Heart left ventricle (tissue), 13 donors: ENCODE measurements at regions not wholly inside any gene's neighbourhood (a gene's known extent, or its start where the extent isn't known, plus 50 kb on each side); places are given as distances from the start of the nearest gene placed in this dataset.

Experiments
- CTCF ChIP-seq, 12 donors: fragments of 200-600 bp; sonication (generic) in 4 of 12; IDR thresholded peaks; one replicate each; pipeline versions ENCODE4 v1.5.0 to v1.8.0; 2018 to 2022; ENCODE audit warnings: antibody characterized with exemption in 12 of 12, mild to moderate bottlenecking in 5 of 12
- POLR2A ChIP-seq, 2 donors: fragments of 450-650 bp; IDR thresholded peaks; one replicate each; pipeline ENCODE4 v1.6.1; 2017; ENCODE audit warnings: antibody characterized with exemption in 2 of 2, mild to moderate bottlenecking in 2 of 2, moderate library complexity in 2 of 2
- donor health status: ischemic (EF 13 %, LVEDD 7.1; RV severe dilation, severe dysfunction).
- donor health status: DM: no; HTN: yes; CAD: no.
- donor health status: DM: no; HTN: no; CAD: no.
- donor health status: ischemic (EF 25% LVEDD 6.9; RV normal size, moderate dysfunction).
- donor health status: ischemic (EF 25% LVEDD 5.7; RV mildly dilated, moderate dysfunction).
- donor health status: ischemic (EF 35%, LVEDD 5.7; RV mildly dilated, moderate dysfunction).
- donor health status: nonischemic (EF 11% LVEDD 7.7; RV severe dilation, severe dysfunction).
- donor health status: DM: yes; HTN: yes; CAD: no.
- donor health status: PGD.
- donor health status: ischemic (EF 29% LVEDD 5.4; RV normal size, mild dysfunction).
- donor health status: nonischemic (EF 23%, LVEDD 6.1; RV moderate dilation, normal function).

- no peak for TF ChIP-seq POLR2A (IDR thresholded peaks at IDR 0.05)
- no peak for TF ChIP-seq CTCF (IDR thresholded peaks at IDR 0.05)
Observed at GRCh38 chrY:7339391-7340087, 428.0 kb upstream of the AMELY start.
